Liver (tissue), 3 donors: ENCODE measurements at regions not wholly inside any gene's neighbourhood (a gene's known extent, or its start where the extent isn't known, plus 50 kb on each side); places are given as distances from the start of the nearest gene placed in this dataset.
"Not testable (repeated sequence)": the region's sequence is repeated elsewhere in the genome, so short reads cannot be mapped to it uniquely, and the experiment has no call there.

Source experiments
- ATF3 ChIP-seq: IDR thresholded peaks from 2 replicates; pipeline ENCODE4 v1.6.1; 2016; ENCODE audit warnings: antibody characterized with exemption
- CTCF ChIP-seq: fragments of 150-350 bp; IDR thresholded peaks from 2 replicates; pipeline ENCODE4 v1.5.1; 2017; ENCODE audit warnings: improper control_type of control experiment, low read depth, low read length; ENCODE audit not compliant: missing input control
- FOXA1 ChIP-seq: IDR thresholded peaks from 2 replicates; pipeline ENCODE4 v1.6.1; 2016; ENCODE audit warnings: antibody characterized with exemption
- GABPA ChIP-seq, 2 donors: IDR thresholded peaks in 1 of 2; conservative IDR thresholded peaks in 1 of 2; 2 replicates each; pipeline ENCODE4 v1.6.1; 2016; ENCODE audit warnings: antibody characterized with exemption in 2 of 2, mild to moderate bottlenecking in 1 of 2, moderate library complexity in 1 of 2
- HNF4A ChIP-seq, 2 donors: conservative IDR thresholded peaks; 2 replicates each; pipeline ENCODE4 v1.6.1; 2016; ENCODE audit warnings: antibody characterized with exemption in 2 of 2, mild to moderate bottlenecking in 2 of 2
- JUND ChIP-seq, 2 donors: IDR thresholded peaks; 2 replicates each; pipeline ENCODE4 v1.6.1; 2016; ENCODE audit warnings: antibody characterized with exemption in 2 of 2
- MAX ChIP-seq: IDR thresholded peaks from 2 replicates; pipeline ENCODE4 v1.6.1; 2016; ENCODE audit warnings: antibody characterized with exemption
- RAD21 ChIP-seq, 2 donors: IDR thresholded peaks; 2 replicates each; pipeline ENCODE4 v1.6.1; 2016; ENCODE audit warnings: antibody characterized with exemption in 2 of 2, mild to moderate bottlenecking in 2 of 2
- REST ChIP-seq: IDR thresholded peaks from 2 replicates; pipeline ENCODE4 v1.6.1; 2016; ENCODE audit warnings: antibody characterized with exemption, mild to moderate bottlenecking
- TAF1 ChIP-seq: conservative IDR thresholded peaks from 2 replicates; pipeline ENCODE4 v1.6.1; 2016; ENCODE audit warnings: antibody characterized with exemption, mild to moderate bottlenecking
- donor health status: healthy.
- donor health status: healthy.

GRCh38 chr9:24050239-24050638, 224.2 kb upstream of the ELAVL2 start:
- not testable (repeated sequence) for TF ChIP-seq CTCF; TAF1; RAD21 (IDR thresholded peaks at IDR 0.05); ATF3; FOXA1; HNF4A (conservative IDR thresholded peaks at IDR 0.05); MAX; GABPA (IDR thresholded peaks at IDR 0.05 in 1 of 2, conservative IDR thresholded peaks at IDR 0.05 in 1 of 2); JUND (IDR thresholded peaks at IDR 0.05); REST
